CD4-positive, alpha-beta T cell treated with Interleukin-4 for 4 hours (primary cell): ENCODE measurements at regions not wholly inside any gene's neighbourhood (a gene's known extent, or its start where the extent isn't known, plus 50 kb on each side); places are given as distances from the start of the nearest gene placed in this dataset.
"Not testable (repeated sequence)": the region's sequence is repeated elsewhere in the genome, so short reads cannot be mapped to it uniquely, and the experiment has no call there.

Experiments
- DNase-seq: peaks from one replicate; pipeline ENCODE4 v3.0.0-alpha.2; 2020

DNA sequence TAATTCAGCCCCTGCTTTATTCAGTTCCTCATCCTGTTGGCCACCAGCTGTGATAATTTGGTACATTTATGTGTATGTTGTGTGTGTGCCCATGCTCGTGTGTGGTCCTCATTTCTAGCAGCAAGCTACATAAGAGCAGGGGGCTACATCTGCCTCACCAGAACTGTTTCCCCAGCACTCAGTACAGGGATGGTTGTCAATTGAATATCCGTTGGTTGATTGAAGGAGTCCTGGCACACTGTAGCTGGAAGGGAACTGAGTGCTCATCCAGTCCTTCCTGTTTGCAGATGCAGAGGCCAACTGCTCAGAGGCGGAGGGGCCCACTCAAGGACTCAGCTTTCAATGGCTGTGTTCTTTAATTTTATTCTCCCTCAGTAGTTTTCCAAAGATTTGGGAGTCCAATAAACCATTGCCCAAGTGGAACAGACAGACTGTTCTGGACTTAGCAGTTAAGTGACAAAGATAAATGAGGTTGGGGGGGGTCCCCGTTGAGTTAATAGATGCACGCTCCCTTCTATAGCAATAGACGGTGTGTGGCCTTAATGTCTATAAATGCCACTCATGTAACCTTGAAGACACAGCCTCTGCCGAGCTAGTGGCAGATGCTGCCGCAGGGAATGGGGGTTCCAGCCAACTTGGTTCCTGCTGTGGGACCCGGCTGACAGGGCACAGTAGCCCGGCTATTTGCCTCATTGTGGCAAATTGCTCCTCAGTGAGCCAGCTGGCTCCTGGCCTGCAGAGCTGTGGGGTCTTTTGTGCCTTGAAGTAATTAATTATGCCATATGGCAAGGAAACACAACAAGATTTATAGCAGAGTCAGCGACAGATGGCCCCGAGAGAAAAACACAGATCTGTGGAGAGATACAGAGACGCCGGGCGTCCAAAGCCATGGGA, 71.4 kb upstream of the GRK3 start:
- DNase-seq, result no peak

DNA sequence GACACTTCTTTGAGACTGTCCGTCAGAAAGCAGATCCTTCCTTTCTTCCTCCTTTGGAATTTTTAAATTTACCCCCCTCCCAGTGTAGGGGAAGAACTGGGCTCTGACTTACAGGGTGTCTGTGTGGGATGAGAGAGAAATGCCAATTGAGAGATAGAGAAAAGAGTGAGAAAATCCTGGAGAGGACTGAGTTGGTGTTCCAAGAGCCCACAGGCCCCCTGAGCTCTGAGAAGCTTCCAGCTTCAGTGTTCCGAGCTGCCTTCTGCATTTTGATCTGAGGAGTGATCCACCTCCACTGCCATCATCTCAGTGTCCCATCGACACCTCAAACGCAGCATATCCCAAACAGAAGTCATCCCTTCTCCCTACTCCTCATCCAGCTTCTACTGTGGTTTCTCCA, 70.7 kb upstream of the GRK3 start:
- no peak for DNase-seq

DNA sequence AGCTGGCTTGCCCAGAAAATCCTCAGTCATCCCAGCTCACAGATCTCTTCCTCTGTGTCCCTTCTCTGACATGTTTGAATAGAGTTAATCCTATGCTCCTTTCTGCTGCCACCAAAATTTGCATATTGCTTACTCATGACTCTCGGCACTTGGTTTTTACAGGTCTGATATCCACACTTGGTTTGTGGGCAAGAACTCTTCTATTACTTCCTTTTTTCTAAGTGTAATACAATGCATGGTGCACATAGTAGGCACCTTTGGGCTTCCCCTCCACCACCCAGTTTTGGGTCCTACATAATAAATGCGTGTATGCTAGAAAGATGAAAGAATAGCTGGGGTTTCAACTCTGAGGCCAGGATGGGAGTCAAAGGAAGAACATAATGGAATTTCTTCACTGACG, 69.7 kb upstream of the GRK3 start:
- DNase-seq, result no peak

DNA sequence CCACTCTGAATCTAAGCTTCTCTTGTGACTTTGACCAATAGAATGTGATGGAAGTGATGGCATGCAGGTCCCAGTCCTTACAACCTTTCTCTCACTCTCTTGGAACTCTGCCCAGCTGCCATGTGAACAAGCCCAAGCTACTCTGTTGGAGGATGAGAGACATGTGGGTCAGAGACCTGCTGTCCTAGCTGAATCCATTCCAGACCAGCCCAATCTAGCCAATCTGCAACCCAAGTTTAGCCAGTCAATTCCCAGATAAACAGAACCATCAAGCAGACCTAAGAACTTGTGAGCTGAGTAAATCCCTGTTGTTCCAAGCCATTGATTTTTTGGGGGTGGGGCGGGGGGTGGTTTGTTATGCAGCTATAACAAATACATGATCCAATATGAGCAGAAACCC, 69.2 kb upstream of the GRK3 start:
- no peak for DNase-seq

DNA sequence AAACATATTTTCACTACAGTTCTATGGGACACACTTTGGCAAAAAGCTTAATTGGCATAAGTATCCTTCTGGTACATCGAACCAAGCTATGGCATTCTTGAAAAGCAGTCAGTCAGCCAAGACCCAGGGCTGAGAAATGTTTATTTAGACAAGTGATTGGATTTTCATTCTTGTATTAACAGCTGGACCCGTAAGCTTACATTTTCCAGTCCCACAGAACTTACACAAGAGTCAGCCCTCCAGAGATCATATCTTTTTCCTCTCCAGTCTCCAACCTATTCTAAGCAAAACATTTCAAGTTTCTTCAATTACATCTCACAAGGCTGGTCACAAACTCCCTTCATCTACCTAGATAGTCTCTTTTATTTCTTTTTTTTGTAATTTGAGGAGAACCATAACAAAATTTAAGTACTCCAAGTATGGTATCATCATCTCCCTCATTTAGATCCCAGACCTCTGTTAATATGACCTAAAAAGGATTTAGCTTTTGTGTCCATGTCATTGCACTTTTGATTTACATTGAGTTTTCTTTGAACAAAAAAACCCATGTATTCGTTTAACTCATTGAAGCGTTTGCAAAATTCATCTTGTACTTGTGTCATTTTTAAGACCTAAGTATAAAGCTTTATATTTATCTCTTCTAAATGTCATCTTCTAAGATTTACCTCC, 67.9 kb upstream of the GRK3 start:
- DNase-seq, result no peak

DNA sequence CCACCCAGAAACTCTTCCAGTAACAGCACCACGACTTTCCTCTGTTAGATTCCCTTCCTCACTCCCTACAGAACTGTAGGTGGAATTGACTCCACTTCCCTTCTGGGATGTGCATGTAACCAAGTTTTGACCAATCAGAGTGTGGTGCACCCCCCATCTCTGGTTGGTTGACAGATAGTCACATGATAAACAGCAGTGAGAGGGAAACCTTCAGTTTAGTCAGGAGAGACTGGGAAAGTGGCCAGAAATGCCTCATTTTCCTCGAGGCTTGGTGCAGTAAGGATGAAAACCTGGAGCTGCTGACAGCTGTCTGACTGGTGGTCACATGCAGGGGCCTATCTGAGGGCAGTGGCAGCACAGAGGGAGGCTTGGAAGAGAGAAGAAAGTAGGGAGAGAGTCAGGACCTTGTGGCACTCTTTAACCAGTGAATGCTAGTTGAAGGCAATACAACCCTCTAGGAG, 67.3 kb upstream of the GRK3 start:
- no peak for DNase-seq

DNA sequence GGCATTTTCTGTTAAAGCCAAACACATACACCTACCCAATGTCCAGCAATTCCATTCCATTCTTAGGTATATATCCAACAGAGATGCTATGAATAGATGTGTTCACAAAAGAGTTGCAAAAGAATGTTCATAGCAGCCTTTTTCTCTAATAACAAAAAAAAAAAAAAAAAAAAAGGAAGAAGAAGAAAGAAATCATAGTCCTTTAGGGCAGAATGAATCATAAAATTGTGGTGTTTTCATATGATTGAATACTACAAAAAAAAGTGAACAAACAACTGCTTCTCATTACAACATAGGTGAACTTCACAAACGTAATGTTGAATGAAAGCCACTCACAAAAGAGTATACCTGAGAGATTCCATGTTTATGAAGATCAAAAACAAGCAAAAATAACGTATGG, 66.8 kb upstream of the GRK3 start:
- DNase-seq, result no peak

DNA sequence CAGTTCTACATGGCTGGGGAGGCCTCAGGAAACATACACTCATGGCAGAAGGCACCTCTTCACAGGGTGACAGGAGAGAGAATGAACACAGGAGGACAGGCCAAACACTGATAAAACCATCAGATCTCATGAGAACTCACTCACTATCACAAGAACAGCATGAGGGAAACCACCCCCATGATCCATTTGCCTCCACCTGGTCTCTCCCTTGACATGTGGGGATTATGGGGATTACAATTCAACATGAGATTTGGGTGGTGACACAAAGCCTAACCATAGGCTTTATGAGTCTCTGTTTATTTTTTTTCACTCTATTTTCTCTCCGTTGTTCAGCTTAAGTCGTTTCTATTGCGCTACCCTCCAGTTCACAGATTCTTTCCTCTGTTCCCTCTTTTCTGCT, 63.8 kb upstream of the GRK3 start:
- not testable (repeated sequence) for DNase-seq

DNA sequence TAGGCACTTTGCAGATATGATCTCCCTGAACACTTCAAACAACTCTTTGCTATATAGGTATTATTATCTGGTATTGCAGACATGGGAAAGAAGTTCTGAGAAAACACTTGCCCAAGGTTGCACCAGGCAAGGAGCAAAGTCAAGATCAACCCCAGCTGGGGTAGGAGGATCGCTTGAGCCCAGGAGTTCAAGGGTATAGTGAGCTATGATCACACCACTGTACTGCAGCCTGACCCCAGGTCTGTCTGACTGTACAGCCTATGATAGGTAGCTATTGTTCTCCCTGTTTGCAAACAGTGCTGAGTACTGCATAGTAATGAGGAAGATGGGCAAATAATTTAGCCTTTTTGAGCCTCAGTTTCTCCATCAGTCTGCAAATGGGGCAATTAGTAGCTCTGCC, 60.5 kb upstream of the GRK3 start:
- not testable (repeated sequence) for DNase-seq

DNA sequence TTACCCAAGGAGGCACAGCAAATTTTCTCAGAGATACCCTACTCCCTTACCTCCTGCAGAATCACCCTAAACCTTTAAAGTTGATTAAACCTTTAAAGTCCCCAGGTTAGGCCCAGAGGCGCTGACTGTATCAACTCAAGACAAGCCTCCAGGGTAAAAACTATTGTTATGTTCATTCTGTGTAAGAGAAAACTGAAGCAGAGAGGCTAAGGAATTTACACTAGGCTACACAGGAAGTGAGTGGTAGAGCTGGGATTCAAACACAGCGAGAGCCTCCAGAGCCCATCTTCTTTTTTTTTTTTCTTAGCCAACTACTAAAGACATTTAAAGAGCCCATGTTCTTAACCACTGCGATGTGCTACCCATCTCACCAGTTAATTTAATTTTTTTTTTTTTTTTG, 56.3 kb upstream of the GRK3 start:
- no peak for DNase-seq

DNA sequence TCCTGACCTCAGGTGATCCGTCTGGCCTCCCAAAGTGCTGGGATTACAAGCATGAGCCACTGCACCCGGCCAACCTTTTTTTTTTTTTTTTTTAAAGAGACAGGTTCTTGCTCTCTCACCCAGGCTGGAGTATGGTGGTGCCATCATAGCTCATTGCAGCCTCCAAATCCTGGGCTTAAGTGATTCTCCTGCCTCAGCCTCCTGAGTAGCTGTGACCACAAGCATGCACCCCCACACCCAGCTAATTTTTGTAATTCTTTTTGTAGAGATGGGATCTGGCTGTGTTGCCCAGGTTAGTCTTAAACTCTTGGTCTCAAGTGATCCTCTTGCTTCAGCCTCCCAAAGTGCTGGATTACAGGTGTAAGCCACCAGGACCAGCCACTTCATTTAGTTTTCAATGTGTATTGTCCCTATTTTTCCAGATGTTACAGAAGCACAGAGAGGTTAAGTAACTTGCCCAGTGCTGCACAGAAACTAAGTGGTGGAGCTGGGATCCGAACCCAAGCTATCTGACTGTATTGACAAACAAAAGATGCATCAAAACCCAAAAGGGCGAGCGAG, 55.6 kb upstream of the GRK3 start:
- no peak for DNase-seq

DNA sequence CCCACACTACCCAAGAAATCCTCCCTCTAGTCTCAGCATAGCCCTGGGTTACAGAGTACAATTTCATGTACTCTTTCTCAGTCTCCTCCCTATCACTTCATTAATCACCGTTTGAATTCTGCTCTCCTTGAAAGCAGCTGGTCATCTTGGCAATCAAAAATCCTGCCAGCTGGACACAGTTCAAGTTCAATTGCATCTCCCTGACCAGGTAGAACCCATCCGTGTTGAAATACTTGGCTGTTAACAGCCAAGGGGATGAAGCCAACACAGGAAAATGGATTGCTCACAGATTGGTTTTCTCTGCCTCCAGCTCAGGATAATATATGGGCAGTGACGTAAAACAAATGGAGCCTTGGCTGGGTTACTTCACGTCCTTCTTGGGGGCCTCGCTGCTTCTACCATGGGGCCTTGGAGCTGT, 55.1 kb upstream of the GRK3 start:
- DNase-seq, result no peak

DNA sequence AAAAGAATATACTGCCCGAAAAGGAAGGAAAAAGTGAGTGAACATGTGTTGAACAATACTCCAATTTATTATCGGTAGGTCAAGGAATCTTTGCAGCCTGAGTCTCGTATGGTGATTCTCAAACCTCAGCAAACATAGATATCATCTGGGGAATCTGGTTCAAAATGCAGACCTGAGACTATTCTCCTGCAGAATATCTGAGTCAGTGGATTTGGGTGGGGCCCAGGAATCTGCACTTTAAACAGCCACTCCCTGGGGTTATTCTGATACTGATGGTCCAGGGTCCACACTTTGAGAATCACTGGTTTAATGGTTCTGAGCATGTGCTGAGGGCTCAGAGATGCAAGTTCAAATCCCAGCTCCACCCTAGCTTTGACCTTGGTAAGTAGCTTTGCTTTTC, 53.6 kb upstream of the GRK3 start:
- no peak for DNase-seq

DNA sequence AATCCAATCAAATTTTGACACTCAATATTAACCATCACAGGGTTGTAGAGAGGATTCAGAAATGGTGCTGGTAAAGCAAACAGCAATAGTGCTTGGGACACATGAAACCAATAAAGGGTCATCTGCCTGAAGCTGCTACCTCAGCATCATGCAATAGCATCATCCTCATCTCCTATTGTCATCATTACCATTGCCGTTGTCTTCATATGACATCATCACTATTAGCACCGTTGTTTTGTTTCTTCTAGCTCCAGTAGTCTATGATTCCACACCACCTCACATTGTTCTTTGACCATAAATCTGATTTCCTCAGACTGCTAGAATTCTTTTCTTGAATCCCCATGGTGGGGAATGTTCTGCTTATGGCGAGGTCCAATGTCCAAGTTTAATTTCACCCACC, 52.8 kb upstream of the GRK3 start:
- DNase-seq, result no peak

DNA sequence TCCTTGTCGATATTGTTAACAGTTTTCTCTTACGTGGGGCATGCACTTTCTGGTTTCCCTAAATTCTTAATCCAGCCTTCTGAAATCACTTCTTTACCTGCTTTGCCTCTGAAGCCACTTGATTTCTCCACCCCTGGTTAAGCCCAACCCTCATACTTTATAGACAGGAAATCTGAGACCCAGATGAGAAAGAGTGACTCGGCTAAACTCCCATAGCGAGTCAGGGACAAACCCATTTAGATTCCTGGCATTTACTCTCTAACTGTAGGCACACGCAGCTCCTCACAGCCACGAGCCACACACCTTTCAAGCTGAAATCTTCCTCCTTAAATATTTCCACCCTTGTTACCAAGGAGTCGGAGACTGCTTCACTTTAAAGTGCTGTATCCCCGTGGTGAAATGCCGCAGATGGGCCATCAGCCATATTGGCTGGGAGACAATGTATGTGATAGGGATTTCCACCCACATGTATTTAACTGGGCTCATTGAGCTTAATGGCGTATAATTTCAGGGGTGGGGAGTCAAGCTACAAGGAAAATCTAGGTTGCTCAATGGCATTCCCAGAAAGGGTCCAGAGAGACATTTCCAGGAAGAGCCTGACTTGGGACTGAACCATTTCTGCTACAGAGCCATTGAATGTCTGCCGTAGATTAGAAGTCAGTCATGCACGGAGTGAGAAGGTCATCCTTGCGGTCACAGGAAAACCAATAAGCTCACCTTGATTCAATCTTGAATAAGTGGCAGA, 49.9 kb upstream of the GRK3 start:
- DNase-seq, result no peak
